ENCODE measurements at regions not wholly inside any gene's neighbourhood (a gene's known extent, or its start where the extent isn't known, plus 50 kb on each side); places are given as distances from the start of the nearest gene placed in this dataset.

DNA sequence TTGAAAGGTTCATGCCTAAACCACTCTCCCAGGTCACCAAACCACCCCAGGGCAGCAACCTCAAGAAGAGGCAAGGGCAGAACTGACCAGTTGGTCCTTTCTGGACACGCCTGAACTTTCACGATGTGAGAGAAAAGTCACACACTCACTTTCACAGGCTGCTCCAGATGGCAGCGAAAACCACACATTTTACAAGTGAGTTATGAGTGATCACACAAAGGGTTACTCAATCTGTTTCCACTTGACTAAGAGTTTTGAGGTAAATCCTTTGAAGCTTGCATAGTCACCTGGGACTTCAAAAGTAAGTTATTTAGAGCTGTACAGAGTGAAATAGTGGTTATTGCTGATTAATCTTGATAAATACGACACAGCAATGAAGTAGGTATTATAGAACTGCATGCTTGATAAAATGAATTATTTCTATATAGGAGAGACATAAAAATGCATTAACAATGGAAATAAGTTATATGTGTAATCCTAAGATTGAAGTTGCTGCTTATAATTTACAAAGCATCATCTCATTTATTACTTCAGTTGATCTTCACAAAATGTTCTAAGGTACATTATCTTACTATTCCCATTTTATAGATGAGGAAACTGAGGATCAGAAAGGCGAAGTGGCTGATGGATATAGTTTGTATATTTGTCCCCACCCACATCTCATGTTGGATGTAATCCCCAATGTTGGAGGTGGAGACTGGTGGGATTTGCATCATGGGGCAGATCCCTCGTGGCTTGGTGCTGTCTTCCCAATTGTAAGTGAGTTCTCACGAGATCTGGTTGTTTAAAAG is 103.0 kb upstream of the KLF3 start:
- Histone ChIP-seq H3K4me3 (ENCODE audit: low read depth, low read length) (no peak overlapping the region), H3K9ac (ENCODE audit: low read length) (no peak overlapping the region), H3K9me3 (ENCODE audit: control insufficient read depth, insufficient read depth, low read depth, low read length) (no peaks in the 10 kb centered on the region), H3K27me3 (ENCODE audit: control insufficient read depth, insufficient read depth, low read length) (no peaks in the 10 kb centered on the region), H3K4me1 (ENCODE audit: control insufficient read depth, insufficient read depth, low read length) (peaks cover 4% of the 10 kb centered on the region; the same call in 1 of the 2 replicates), H3K36me3 (ENCODE audit: control insufficient read depth, insufficient read depth, low read length) (no peaks in the 10 kb centered on the region), H3K27ac (ENCODE audit: low read depth, low read length) (no peak overlapping the region)

DNA sequence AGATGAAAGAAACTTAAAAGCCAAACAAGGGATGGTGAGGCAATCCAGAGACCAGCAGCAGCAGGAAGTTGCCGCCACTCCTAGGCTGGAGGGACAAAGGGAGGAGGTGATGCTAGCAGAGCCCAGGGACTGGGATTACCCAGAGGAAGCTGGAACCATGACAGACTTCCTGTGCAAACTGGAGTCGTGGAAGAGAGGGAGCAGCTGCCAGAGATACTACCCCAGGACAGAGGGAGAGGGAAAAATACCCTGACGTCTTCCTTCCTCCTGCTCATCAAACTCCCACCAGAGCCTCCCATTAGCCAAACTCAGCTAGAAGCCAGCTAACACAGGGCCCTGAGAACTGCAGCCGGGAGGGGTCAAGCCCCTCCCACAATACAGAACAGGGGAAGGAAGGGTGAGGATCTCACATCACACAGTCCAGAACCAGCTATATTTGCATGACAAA is 101.2 kb upstream of the KLF3 start:
- H3K27ac ChIP-seq (ENCODE audit: low read depth, low read length), result no peak overlapping the region
- no peak overlapping the region for H3K4me3 ChIP-seq (ENCODE audit: low read depth, low read length)
- no peaks in the 10 kb centered on the region for H3K27me3 ChIP-seq (ENCODE audit: control insufficient read depth, insufficient read depth, low read length)
- peaks cover 4% of the 10 kb centered on the region; the same call in 1 of the 2 replicates for H3K4me1 ChIP-seq (ENCODE audit: control insufficient read depth, insufficient read depth, low read length)
- no peaks in the 10 kb centered on the region for H3K9me3 ChIP-seq (ENCODE audit: control insufficient read depth, insufficient read depth, low read depth, low read length)
- H3K9ac ChIP-seq (ENCODE audit: low read length), result no peak overlapping the region
- H3K36me3 ChIP-seq (ENCODE audit: control insufficient read depth, insufficient read depth, low read length), result no peaks in the 10 kb centered on the region

DNA sequence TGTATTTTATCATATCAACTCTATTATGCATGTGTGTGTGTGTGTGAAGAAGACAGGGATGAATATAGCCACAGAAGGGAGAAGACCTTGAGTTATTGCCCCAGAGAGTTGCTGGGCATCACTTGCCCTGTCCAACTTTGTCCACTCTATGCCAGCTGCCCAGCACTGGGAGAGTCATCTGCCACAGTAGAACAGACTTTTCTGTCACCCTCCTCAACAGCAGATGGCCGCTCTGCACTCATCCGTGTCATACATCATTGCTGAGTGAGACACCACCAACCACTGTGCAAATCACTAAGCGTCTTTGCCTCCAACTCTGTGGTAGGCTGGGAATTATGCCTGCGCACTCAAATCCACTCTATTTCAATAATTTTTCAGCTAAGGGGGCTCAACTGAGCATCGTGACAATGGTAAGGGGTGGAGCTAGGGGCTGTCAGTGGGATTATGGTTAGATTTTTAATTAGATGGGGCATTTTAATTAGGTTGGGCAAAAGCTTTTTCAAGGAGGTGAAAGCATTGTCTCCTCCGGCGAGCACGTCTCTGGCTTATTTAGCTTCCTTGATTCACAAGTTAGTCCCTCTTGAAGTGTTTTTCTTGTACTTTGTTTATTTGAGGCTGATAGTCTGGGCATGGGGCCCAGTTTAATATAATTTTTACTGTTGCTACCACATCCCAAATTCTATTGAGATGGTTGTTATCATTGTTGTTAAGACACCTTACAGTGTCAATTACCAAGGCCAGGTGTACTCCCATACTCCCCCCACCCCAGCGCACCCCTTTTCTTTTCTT is 100.1 kb upstream of the KLF3 start:
- Histone ChIP-seq H3K4me3 (ENCODE audit: low read depth, low read length) (no peak overlapping the region), H3K9ac (ENCODE audit: low read length) (no peak overlapping the region), H3K27ac (ENCODE audit: low read depth, low read length) (no peak overlapping the region), H3K9me3 (ENCODE audit: control insufficient read depth, insufficient read depth, low read depth, low read length) (no peaks in the 10 kb centered on the region), H3K36me3 (ENCODE audit: control insufficient read depth, insufficient read depth, low read length) (no peaks in the 10 kb centered on the region), H3K27me3 (ENCODE audit: control insufficient read depth, insufficient read depth, low read length) (no peaks in the 10 kb centered on the region), H3K4me1 (ENCODE audit: control insufficient read depth, insufficient read depth, low read length) (peaks cover 4% of the 10 kb centered on the region; the same call in 1 of the 2 replicates)

DNA sequence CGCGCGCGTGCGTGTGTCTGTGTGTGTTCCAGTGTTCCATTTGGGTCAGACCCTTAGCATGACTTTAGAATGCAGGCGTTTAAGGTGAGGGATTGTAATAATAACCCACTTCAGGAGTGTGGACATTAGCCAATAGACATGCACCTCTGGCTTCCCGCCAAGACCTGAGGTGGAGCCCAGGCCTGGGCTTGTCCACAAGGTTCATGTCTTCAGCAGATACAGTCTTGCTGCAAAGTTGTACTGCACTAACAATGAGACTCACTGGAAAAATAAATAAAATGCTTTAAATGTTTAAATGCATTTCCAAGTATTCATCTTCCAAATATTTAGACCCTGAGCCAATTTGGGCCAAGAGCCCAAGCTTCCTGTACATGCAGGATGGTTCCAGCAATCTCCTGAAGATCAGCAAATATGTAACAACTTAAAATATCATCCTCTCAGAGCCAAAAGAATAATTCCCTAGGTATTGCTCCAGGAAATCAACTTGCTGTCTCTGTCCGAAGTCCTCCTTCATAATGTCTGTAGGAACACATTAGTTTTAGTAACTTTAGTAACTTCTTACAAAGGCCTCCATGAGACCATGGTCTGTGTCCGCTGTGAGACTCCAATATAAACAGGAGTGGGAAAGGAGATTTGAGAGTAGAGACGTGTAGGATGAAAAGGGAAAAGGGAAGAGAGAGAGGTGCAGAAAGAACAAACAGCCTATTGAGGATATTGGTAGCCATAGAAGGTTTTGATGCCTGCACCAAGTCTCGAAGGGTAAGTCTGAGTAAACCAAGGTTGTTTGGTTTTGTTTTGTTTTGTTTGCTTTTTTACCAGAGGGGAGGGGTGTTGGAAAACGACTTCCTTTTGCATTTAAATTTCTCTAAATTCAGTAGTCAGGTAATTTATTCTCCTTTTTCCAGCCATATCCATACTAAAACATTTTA is 98.5 kb upstream of the KLF3 start:
- Histone ChIP-seq H3K4me1 (ENCODE audit: control insufficient read depth, insufficient read depth, low read length) (no peaks in the 10 kb centered on the region), H3K27ac (ENCODE audit: low read depth, low read length) (no peak overlapping the region), H3K9ac (ENCODE audit: low read length) (no peak overlapping the region), H3K36me3 (ENCODE audit: control insufficient read depth, insufficient read depth, low read length) (no peaks in the 10 kb centered on the region), H3K27me3 (ENCODE audit: control insufficient read depth, insufficient read depth, low read length) (no peaks in the 10 kb centered on the region), H3K9me3 (ENCODE audit: control insufficient read depth, insufficient read depth, low read depth, low read length) (no peaks in the 10 kb centered on the region), H3K4me3 (ENCODE audit: low read depth, low read length) (no peak overlapping the region)

DNA sequence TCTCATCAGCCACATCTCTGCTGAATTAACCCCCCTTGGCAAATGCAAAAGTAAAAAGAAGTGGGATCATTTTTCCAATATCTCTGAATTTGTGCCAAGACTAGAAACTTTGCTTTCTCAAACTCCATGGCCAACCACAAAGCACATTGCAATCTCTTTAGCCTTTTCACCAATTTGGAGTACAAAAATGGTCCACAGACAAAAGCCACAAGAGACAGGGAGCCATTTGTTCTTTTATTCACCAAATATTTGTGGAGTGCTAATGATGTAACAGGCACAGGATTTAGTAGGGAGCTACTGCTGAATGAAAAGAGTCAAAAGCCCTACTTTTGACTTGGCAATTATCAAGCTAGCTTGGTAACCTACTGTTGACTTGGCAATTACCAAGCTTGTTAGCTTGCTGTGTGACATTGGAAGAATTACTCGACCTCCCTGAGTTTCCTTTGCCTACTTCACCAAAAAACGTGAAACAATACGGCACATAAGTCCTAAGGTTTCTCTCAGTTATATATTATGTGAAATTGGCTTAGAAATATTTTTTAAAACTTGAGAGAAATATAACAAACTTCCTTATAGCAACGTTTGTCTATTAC is 97.1 kb upstream of the KLF3 start:
- Histone ChIP-seq H3K27me3 (ENCODE audit: control insufficient read depth, insufficient read depth, low read length) (no peaks in the 10 kb centered on the region), H3K4me3 (ENCODE audit: low read depth, low read length) (no peak overlapping the region), H3K27ac (ENCODE audit: low read depth, low read length) (no peak overlapping the region), H3K9ac (ENCODE audit: low read length) (no peak overlapping the region), H3K9me3 (ENCODE audit: control insufficient read depth, insufficient read depth, low read depth, low read length) (no peaks in the 10 kb centered on the region), H3K4me1 (ENCODE audit: control insufficient read depth, insufficient read depth, low read length) (no peaks in the 10 kb centered on the region), H3K36me3 (ENCODE audit: control insufficient read depth, insufficient read depth, low read length) (no peaks in the 10 kb centered on the region)

DNA sequence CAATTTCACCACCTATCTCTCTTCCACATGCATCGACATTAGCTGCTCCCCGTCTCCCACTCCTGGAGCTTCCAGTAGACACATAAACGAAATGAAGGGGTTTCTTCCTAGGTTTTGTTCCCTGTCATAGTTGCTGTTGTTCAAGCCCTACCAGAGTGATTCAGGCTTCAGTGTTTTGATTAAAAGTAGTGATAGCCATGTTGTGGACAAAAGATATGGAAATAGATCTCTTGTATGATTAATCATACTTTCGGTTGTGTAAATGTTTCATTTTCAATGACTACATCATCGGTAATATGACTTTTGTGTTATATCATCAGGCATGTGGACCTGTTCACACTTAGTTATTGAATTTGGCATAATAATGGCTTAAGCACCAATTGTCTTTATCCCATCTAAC is 96.5 kb upstream of the KLF3 start:
- H3K27ac ChIP-seq (ENCODE audit: low read depth, low read length), result no peak overlapping the region
- H3K4me1 ChIP-seq (ENCODE audit: control insufficient read depth, insufficient read depth, low read length), result no peaks in the 10 kb centered on the region
- no peaks in the 10 kb centered on the region for H3K36me3 ChIP-seq (ENCODE audit: control insufficient read depth, insufficient read depth, low read length)
- no peaks in the 10 kb centered on the region for H3K27me3 ChIP-seq (ENCODE audit: control insufficient read depth, insufficient read depth, low read length)
- H3K9ac ChIP-seq (ENCODE audit: low read length), result no peak overlapping the region
- H3K4me3 ChIP-seq (ENCODE audit: low read depth, low read length), result no peak overlapping the region
- H3K9me3 ChIP-seq (ENCODE audit: control insufficient read depth, insufficient read depth, low read depth, low read length), result no peaks in the 10 kb centered on the region

DNA sequence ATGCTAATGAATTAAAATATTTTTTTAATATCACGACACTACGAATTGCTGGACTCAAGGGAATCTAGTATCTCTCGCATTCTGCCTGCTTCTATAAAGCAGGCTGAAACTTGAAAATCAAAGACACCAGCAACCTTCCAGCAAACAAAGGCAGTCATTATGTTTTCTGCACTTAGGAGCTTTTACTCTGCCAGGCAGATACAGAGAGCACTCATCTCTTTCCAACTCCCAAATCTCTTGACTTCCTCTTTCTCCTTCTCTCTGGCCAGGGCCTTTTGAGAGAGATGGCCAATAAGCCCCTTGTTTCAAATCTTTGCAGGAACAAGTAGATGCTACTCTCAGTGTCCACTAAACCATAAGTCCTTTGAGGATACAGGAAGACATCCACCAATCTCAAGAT is 95.2 kb upstream of the KLF3 start:
- Histone ChIP-seq H3K4me3 (ENCODE audit: low read depth, low read length) (no peak overlapping the region), H3K4me1 (ENCODE audit: control insufficient read depth, insufficient read depth, low read length) (no peaks in the 10 kb centered on the region), H3K36me3 (ENCODE audit: control insufficient read depth, insufficient read depth, low read length) (no peaks in the 10 kb centered on the region), H3K9ac (ENCODE audit: low read length) (no peak overlapping the region), H3K9me3 (ENCODE audit: control insufficient read depth, insufficient read depth, low read depth, low read length) (no peaks in the 10 kb centered on the region), H3K27ac (ENCODE audit: low read depth, low read length) (no peak overlapping the region), H3K27me3 (ENCODE audit: control insufficient read depth, insufficient read depth, low read length) (no peaks in the 10 kb centered on the region)

DNA sequence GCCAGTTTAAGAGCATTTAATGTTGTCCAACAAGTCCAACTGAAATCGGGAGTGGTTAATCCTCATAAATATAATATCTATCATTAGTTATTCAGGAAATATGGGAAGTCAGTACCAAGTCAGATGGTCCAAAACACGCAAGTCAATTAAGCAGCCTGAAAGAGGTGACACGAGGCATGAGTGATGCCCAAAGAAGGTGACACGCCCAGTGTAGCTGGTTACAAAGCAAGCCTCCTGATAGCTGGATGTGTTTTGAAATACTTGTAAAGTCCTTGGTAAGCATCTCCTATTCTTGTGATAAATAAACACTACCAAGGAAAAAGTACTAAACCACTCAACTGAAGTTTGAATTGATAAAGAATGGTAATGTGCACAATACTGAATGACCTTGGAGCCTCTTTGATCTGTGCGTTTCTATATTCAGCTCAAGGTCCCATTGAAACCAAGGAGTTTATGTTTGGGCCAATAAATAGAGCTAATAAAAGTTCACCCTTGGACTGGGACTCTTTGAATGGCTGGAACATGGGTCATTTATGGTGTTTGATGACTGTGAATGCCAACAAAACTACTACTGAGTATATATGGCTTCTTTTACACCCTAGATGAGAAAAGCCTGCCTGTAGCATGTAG is 93.2 kb upstream of the KLF3 start:
- H3K4me3 ChIP-seq (ENCODE audit: low read depth, low read length), result no peak overlapping the region
- H3K27me3 ChIP-seq (ENCODE audit: control insufficient read depth, insufficient read depth, low read length), result no peaks in the 10 kb centered on the region
- no peaks in the 10 kb centered on the region for H3K9me3 ChIP-seq (ENCODE audit: control insufficient read depth, insufficient read depth, low read depth, low read length)
- no peak overlapping the region for H3K9ac ChIP-seq (ENCODE audit: low read length)
- no peaks in the 10 kb centered on the region for H3K4me1 ChIP-seq (ENCODE audit: control insufficient read depth, insufficient read depth, low read length)
- H3K27ac ChIP-seq (ENCODE audit: low read depth, low read length), result no peak overlapping the region
- no peaks in the 10 kb centered on the region for H3K36me3 ChIP-seq (ENCODE audit: control insufficient read depth, insufficient read depth, low read length)

DNA sequence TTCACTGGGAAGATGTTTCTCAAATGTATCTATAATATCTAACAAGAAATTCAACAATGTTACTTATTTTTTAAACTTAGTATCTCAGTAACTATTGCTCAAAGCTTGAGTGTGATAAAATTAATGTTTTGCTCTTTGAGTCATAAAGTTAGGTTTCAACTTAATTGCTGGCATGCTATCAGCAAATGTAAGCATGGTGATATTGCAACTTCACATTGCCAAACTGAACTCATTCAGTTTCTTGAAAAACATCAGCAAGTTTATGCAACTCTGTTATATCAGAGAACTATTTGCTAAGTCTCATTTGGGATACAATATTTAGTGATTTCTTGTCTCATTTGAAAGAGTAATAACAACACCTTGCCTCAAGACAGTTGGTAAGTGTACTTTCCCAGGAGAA is 91.2 kb upstream of the KLF3 start:
- H3K4me3 ChIP-seq (ENCODE audit: low read depth, low read length), result no peak overlapping the region
- no peaks in the 10 kb centered on the region for H3K36me3 ChIP-seq (ENCODE audit: control insufficient read depth, insufficient read depth, low read length)
- no peaks in the 10 kb centered on the region for H3K4me1 ChIP-seq (ENCODE audit: control insufficient read depth, insufficient read depth, low read length)
- no peaks in the 10 kb centered on the region for H3K27me3 ChIP-seq (ENCODE audit: control insufficient read depth, insufficient read depth, low read length)
- H3K9me3 ChIP-seq (ENCODE audit: control insufficient read depth, insufficient read depth, low read depth, low read length), result no peaks in the 10 kb centered on the region
- no peak overlapping the region for H3K9ac ChIP-seq (ENCODE audit: low read length)
- H3K27ac ChIP-seq (ENCODE audit: low read depth, low read length), result no peak overlapping the region

DNA sequence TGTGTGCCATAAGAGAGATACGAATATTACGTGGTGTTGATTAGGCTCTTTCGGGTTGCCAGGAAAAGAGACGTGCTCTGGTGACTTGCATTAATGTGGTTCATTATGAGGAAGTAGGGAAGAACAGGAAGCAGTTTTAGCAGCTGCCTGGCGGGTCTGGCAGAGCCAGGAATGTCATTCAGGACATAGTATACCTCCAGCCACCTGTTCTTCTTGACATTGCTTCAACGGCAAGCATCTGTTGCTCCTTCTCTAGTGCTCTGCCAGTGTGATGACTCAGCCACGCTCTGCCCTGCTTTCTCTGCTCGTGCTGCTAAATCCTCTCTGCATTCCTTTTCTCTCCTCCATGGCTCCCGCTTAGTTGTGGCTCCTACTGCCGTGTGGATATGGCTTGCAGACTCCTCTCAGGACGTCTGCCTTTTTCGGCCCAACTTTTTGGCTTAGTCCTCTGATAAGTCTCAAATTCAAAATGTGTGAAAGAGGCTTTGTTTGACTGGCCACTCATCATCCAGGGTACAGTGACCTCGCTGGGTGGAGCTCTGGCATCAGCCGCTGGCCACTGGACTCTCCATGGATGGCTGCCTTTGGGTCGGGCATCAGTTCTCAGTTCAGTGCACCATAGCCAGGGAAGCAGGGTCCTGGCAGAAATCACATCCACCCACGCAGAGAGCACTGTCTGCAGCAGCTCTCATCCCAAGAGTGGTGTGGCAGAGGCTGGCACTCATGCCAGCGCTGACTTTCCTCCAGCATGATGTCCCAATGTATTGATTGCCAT is 89.3 kb upstream of the KLF3 start:
- Histone ChIP-seq H3K4me3 (ENCODE audit: low read depth, low read length) (no peak overlapping the region), H3K4me1 (ENCODE audit: control insufficient read depth, insufficient read depth, low read length) (no peaks in the 10 kb centered on the region), H3K9me3 (ENCODE audit: control insufficient read depth, insufficient read depth, low read depth, low read length) (no peaks in the 10 kb centered on the region), H3K27me3 (ENCODE audit: control insufficient read depth, insufficient read depth, low read length) (no peaks in the 10 kb centered on the region), H3K27ac (ENCODE audit: low read depth, low read length) (no peak overlapping the region), H3K9ac (ENCODE audit: low read length) (no peak overlapping the region), H3K36me3 (ENCODE audit: control insufficient read depth, insufficient read depth, low read length) (no peaks in the 10 kb centered on the region)

Data from HUES6 (cell line).